Brain microvascular endothelial cell (primary cell): ENCODE measurements at regions not wholly inside any gene's neighbourhood (a gene's known extent, or its start where the extent isn't known, plus 50 kb on each side); places are given as distances from the start of the nearest gene placed in this dataset.

Source experiments
- DNase-seq: peaks from one replicate; pipeline ENCODE4 v3.0.0-alpha.2; 2020
- H3K27ac ChIP-seq: fragments of 250-450 bp; sonication (Bioruptor Pico); 2 replicates; pipeline ENCODE4 v1.5.1; 2020; ENCODE audit warnings: mild to moderate bottlenecking, moderate library complexity
- H3K27me3 ChIP-seq: fragments of 250-450 bp; sonication (Bioruptor Pico); replicated peaks from 2 replicates; pipeline ENCODE4 v1.5.1; 2020; ENCODE audit warnings: mild to moderate bottlenecking
- H3K36me3 ChIP-seq: fragments of 250-450 bp; sonication (Bioruptor Pico); replicated peaks from 2 replicates; pipeline ENCODE4 v1.5.1; 2020; ENCODE audit warnings: mild to moderate bottlenecking
- H3K4me3 ChIP-seq: 2 replicates; pipeline ENCODE4 v1.5.1; 2011; ENCODE audit warnings: low read depth, mild to moderate bottlenecking, control low read depth, low read length, moderate library complexity
- CTCF ChIP-seq: IDR thresholded peaks from 2 replicates; pipeline ENCODE4 v1.5.1; 2011; ENCODE audit warnings: low read depth, mild to moderate bottlenecking, moderate library complexity, low read length, control low read depth, inconsistent platforms; ENCODE audit errors: missing control alignments
- in situ Hi-C: cut with HindIII; loops from 2 replicates; pipeline ENCODE4 v1.10.0; 2017; ENCODE audit warnings: low sequenced_read_pairs, low pct_ligation_motif_present

- no peak for DNase-seq
- in situ Hi-C loops = no loop called here
- H3K27ac ChIP-seq = no peak overlapping the region
- TF ChIP-seq CTCF = no peak
- H3K4me3 ChIP-seq = no peak overlapping the region
- H3K36me3 ChIP-seq = no peaks in the 10 kb centered on the region
- H3K27me3 ChIP-seq = no peaks in the 10 kb centered on the region
These were observed 119.2 kb downstream of the RWDD3 start for GRCh38 chr1:95353194-95353593.

GRCh38 chr1:95364546-95364945, 130.5 kb downstream of the RWDD3 start:
- no peaks in the 10 kb centered on the region for H3K27me3 ChIP-seq
- H3K36me3 ChIP-seq = no peaks in the 10 kb centered on the region
- no peak for TF ChIP-seq CTCF
- DNase-seq = no peak
- H3K4me3 ChIP-seq = no peak overlapping the region
- in situ Hi-C loops = no loop called here
- no peak overlapping the region for H3K27ac ChIP-seq

- TF ChIP-seq CTCF = no peak
- no peak overlapping the region for H3K4me3 ChIP-seq
- no peaks in the 10 kb centered on the region for H3K36me3 ChIP-seq
- no peak overlapping the region for H3K27ac ChIP-seq
- DNase-seq = no peak
- H3K27me3 ChIP-seq = no peaks in the 10 kb centered on the region
- in situ Hi-C loops = no loop called here
These were observed 132.5 kb downstream of the RWDD3 start for GRCh38 chr1:95366498-95366897.

- no peak for DNase-seq
- TF ChIP-seq CTCF = no peak
- H3K27ac ChIP-seq = no peak overlapping the region
- H3K4me3 ChIP-seq = no peak overlapping the region
- H3K36me3 ChIP-seq = no peaks in the 10 kb centered on the region
- H3K27me3 ChIP-seq = no peaks in the 10 kb centered on the region
- in situ Hi-C loops = no loop called here
These were observed 134.2 kb downstream of the RWDD3 start for GRCh38 chr1:95368178-95368577.

GRCh38 chr1:95369985-95370690, 136.1 kb downstream of the RWDD3 start:
- no peak for TF ChIP-seq CTCF
- no peak for DNase-seq
- H3K4me3 ChIP-seq = no peak overlapping the region

More at GRCh38 chr1:95369985-95370690, 136.1 kb downstream of the RWDD3 start:
- H3K36me3 ChIP-seq = no peaks in the 10 kb centered on the region
- no peak overlapping the region for H3K27ac ChIP-seq
- no peaks in the 10 kb centered on the region for H3K27me3 ChIP-seq
- in situ Hi-C loops = no loop called here
